Caco-2 (cell line): ENCODE measurements at regions not wholly inside any gene's neighbourhood (a gene's known extent, or its start where the extent isn't known, plus 50 kb on each side); places are given as distances from the start of the nearest gene placed in this dataset.

Experiments
- BruUV-seq: library from RNA; stranded (reverse); fragments of 400-500 nt; replicated peaks from 2 replicates; lab custom pipeline; 2021; lab: Mats Ljungman, UMichigan
- CTCF ChIA-PET: fragments of 300-600 bp; sonication (Branson Sonifier 250); formaldehyde crosslinking; loops from one replicate; lab custom pipeline; 2022; ENCODE audit warnings: antibody characterized with exemption; lab: Charles Lee
- POLR2A ChIA-PET: fragments of 300-600 bp; sonication (Branson Sonifier 250); formaldehyde crosslinking; loops from one replicate; lab custom pipeline; 2022; ENCODE audit warnings: antibody characterized with exemption; lab: Charles Lee
- DNase-seq, 2 experiments: peaks; one replicate each; pipeline versions ENCODE4 v3.0.0 to v3.0.0-alpha.2; 2020 to 2022
- H3K27me3 ChIP-seq: replicated peaks from 2 replicates; pipeline ENCODE4 v1.6.0; 2011; ENCODE audit warnings: low read length; ENCODE audit not compliant: control insufficient read depth, insufficient read depth
- H3K36me3 ChIP-seq: 2 replicates; pipeline ENCODE4 v1.5.1; 2011; ENCODE audit warnings: low read length; ENCODE audit not compliant: control insufficient read depth, insufficient read depth
- H3K4me1 ChIP-seq: fragments of 250-450 bp; sonication (Bioruptor Pico); 2 replicates; pipeline ENCODE4 v1.5.1; 2020; ENCODE audit warnings: mild to moderate bottlenecking
- H3K4me3 ChIP-seq: 2 replicates; pipeline ENCODE4 v1.5.1; 2011; ENCODE audit warnings: low read depth, mild to moderate bottlenecking, control low read depth, low read length
- H3K9me3 ChIP-seq: fragments of 250-450 bp; sonication (Bioruptor Pico); 2 replicates; pipeline ENCODE4 v1.5.1; 2020; ENCODE audit warnings: mild to moderate bottlenecking, moderate library complexity
- H3K27ac Mint-ChIP-seq: one replicate; pipeline ENCODE4 v1.8.0; 2022; ENCODE audit warnings: mixed read lengths; ENCODE audit not compliant: unreplicated experiment
- H3K27me3 Mint-ChIP-seq: one replicate; pipeline ENCODE4 v1.8.0; 2022; ENCODE audit warnings: mixed read lengths; ENCODE audit not compliant: insufficient read depth, unreplicated experiment
- H3K36me3 Mint-ChIP-seq: one replicate; pipeline ENCODE4 v1.8.0; 2022; ENCODE audit warnings: mild to moderate bottlenecking, mixed read lengths; ENCODE audit not compliant: insufficient read depth, unreplicated experiment
- H3K4me1 Mint-ChIP-seq: one replicate; pipeline ENCODE4 v1.8.0; 2022; ENCODE audit warnings: low read depth, mixed read lengths; ENCODE audit not compliant: unreplicated experiment
- H3K4me3 Mint-ChIP-seq: one replicate; pipeline ENCODE4 v1.8.0; 2022; ENCODE audit warnings: mild to moderate bottlenecking, moderate library complexity, mixed read lengths; ENCODE audit not compliant: unreplicated experiment
- H3K9me3 Mint-ChIP-seq: one replicate; pipeline ENCODE4 v1.8.0; 2022; ENCODE audit warnings: mixed read lengths; ENCODE audit not compliant: unreplicated experiment
- CTCF ChIP-seq, 2 experiments: fragments of 200-600 bp in 1 of 2; IDR thresholded peaks; 1 replicate in 1 of 2; 2 replicates in 1 of 2; pipeline versions ENCODE4 v1.5.1 to v1.8.0; 2011 to 2022; ENCODE audit warnings: antibody characterized with exemption in 1 of 2, control low read depth in 1 of 2, inconsistent platforms in 1 of 2, low read depth in 1 of 2, low read length in 1 of 2, mild to moderate bottlenecking in 1 of 2, moderate library complexity in 1 of 2; ENCODE audit not compliant: insufficient read depth in 1 of 2, severe bottlenecking in 1 of 2, unreplicated experiment in 1 of 2
- intact Hi-C: fragments of 100-400 bp; cut with micrococcal nuclease; formaldehyde crosslinking; loops from one replicate; pipeline ENCODE4 v1.10.0; 2022; ENCODE audit not compliant: unreplicated experiment

GRCh38 chr1:55928576-55928975, 650.8 kb downstream of the PLPP3 start:
- Mint-ChIP-seq H3K27ac (no peak overlapping the region), H3K27me3 (no peaks in the 10 kb centered on the region), H3K36me3 (no peaks in the 10 kb centered on the region), H3K4me3 (no peak overlapping the region), H3K9me3 (no peaks in the 10 kb centered on the region), H3K4me1 (no peaks in the 10 kb centered on the region)
- intact Hi-C loops = no loop called here
- H3K9me3 ChIP-seq = no peaks in the 10 kb centered on the region
- no peaks in the 10 kb centered on the region for H3K36me3 ChIP-seq
- ChIA-PET CTCF (no interaction called here), POLR2A (no interaction called here)
- H3K4me3 ChIP-seq = no peak overlapping the region
- TF ChIP-seq CTCF (IDR thresholded peaks at IDR 0.05; ENCODE audit: insufficient read depth in 1 of 2, low read depth in 1 of 2, low read length in 1 of 2, severe bottlenecking in 1 of 2, unreplicated experiment in 1 of 2) = no peak
- no TSS peak for BruUV-seq
- no peaks in the 10 kb centered on the region for H3K27me3 ChIP-seq
- no peak for DNase-seq
- H3K4me1 ChIP-seq = no peaks in the 10 kb centered on the region

GRCh38 chr1:55927702-55928290, 651.6 kb downstream of the PLPP3 start:
- no peak for DNase-seq
- H3K4me3 Mint-ChIP-seq = no peak overlapping the region
- POLR2A ChIA-PET = no interaction called here
- H3K36me3 Mint-ChIP-seq = no peaks in the 10 kb centered on the region
- H3K9me3 Mint-ChIP-seq = no peaks in the 10 kb centered on the region
- H3K4me1 ChIP-seq = no peaks in the 10 kb centered on the region
- no peaks in the 10 kb centered on the region for H3K4me1 Mint-ChIP-seq
- no peaks in the 10 kb centered on the region for H3K27me3 Mint-ChIP-seq
- CTCF ChIA-PET = no interaction called here
- intact Hi-C loops = no loop called here
- no TSS peak for BruUV-seq
- no peaks in the 10 kb centered on the region for H3K36me3 ChIP-seq
- no peaks in the 10 kb centered on the region for H3K27me3 ChIP-seq
- no peak for TF ChIP-seq CTCF (IDR thresholded peaks at IDR 0.05; ENCODE audit: insufficient read depth in 1 of 2, low read depth in 1 of 2, low read length in 1 of 2, severe bottlenecking in 1 of 2, unreplicated experiment in 1 of 2)
- H3K9me3 ChIP-seq = no peaks in the 10 kb centered on the region
- no peak overlapping the region for H3K4me3 ChIP-seq
- H3K27ac Mint-ChIP-seq = no peak overlapping the region

- intact Hi-C loops = no loop called here
- CTCF ChIA-PET = no interaction called here
- no peak for DNase-seq
- no peak overlapping the region for H3K4me3 Mint-ChIP-seq
- Histone ChIP-seq H3K27me3 (no peaks in the 10 kb centered on the region), H3K4me1 (no peaks in the 10 kb centered on the region), H3K4me3 (no peak overlapping the region), H3K9me3 (no peaks in the 10 kb centered on the region), H3K36me3 (no peaks in the 10 kb centered on the region)
- no peaks in the 10 kb centered on the region for H3K4me1 Mint-ChIP-seq
- no peak for TF ChIP-seq CTCF (IDR thresholded peaks at IDR 0.05; ENCODE audit: insufficient read depth in 1 of 2, low read depth in 1 of 2, low read length in 1 of 2, severe bottlenecking in 1 of 2, unreplicated experiment in 1 of 2)
- BruUV-seq = no TSS peak
- H3K36me3 Mint-ChIP-seq = no peaks in the 10 kb centered on the region
- H3K9me3 Mint-ChIP-seq = no peaks in the 10 kb centered on the region
- no peak overlapping the region for H3K27ac Mint-ChIP-seq
- no peaks in the 10 kb centered on the region for H3K27me3 Mint-ChIP-seq
- POLR2A ChIA-PET = no interaction called here
Observed at GRCh38 chr1:55926906-55927471, 652.4 kb downstream of the PLPP3 start.
